ENCODE measurements at regions not wholly inside any gene's neighbourhood (a gene's known extent, or its start where the extent isn't known, plus 50 kb on each side); places are given as distances from the start of the nearest gene placed in this dataset.
"Not testable (repeated sequence)": the region's sequence is repeated elsewhere in the genome, so short reads cannot be mapped to it uniquely, and the experiment has no call there.

- H3K4me1 Mint-ChIP-seq (ENCODE audit: low read depth); H3K36me3 Mint-ChIP-seq (ENCODE audit: low read depth); intact Hi-C loops (cut with micrococcal nuclease); H3K27ac Mint-ChIP-seq; H3K4me3 Mint-ChIP-seq; H3K27me3 Mint-ChIP-seq: not testable (repeated sequence)
- peaks cover 28% of the 10 kb centered on the region for H3K9me3 Mint-ChIP-seq
Measured at GRCh38 chr5:164327166-164327565, 821.7 kb downstream of the MAT2B start.

GRCh38 chr5:164332349-164333196 lies 827.2 kb downstream of the MAT2B start:
- no peaks in the 10 kb centered on the region for H3K36me3 Mint-ChIP-seq (ENCODE audit: low read depth)
- H3K9me3 Mint-ChIP-seq, result peaks cover 3% of the 10 kb centered on the region
- no peaks in the 10 kb centered on the region for H3K4me1 Mint-ChIP-seq (ENCODE audit: low read depth)
- H3K4me3 Mint-ChIP-seq, result no peak overlapping the region
- intact Hi-C loops (cut with micrococcal nuclease), result no loop called here
- no peaks in the 10 kb centered on the region for H3K27me3 Mint-ChIP-seq
- H3K27ac Mint-ChIP-seq, result no peak overlapping the region

DNA sequence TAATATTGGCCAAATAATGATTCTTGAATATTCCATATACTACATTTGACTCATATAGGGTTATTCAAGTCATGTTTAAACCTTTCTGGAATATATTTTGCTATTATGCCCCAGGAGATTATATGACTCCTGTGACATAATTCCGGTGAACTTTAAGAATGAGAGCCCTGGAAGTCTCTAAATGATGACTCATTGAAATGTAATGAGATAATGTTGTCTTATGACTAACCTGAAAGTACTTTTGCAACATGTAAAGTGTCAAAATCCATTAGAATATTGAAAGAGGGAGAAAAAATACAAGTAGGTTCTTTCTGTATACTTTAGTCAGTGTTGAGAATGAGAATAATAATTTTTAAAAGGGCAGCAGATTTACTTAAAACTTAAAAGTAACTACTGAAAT lies 830.4 kb downstream of the MAT2B start:
- H3K4me1 Mint-ChIP-seq (ENCODE audit: low read depth), result no peaks in the 10 kb centered on the region
- H3K36me3 Mint-ChIP-seq (ENCODE audit: low read depth), result no peaks in the 10 kb centered on the region
- intact Hi-C loops (cut with micrococcal nuclease), result no loop called here
- H3K27me3 Mint-ChIP-seq, result no peaks in the 10 kb centered on the region
- H3K9me3 Mint-ChIP-seq, result no peaks in the 10 kb centered on the region
- no peak overlapping the region for H3K27ac Mint-ChIP-seq
- no peak overlapping the region for H3K4me3 Mint-ChIP-seq

DNA sequence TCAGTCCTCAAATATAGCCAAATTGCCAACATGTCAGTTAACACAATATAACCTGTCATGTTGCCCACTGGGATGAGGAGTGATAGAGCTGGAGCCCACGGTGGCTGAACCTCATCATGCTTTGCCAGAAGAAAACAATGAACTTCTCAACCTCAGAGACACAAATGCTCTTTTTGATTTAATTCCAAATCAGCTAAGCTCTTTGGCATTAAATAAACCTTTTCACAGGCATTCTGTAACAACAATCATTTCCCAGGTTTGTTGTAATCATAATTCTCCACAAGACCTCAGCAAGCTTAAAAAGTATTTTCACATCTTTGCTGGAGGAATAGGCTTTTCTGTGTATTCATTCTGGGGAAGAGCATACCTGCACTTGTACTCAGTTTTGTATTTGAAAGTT lies 830.9 kb downstream of the MAT2B start:
- no peaks in the 10 kb centered on the region for H3K36me3 Mint-ChIP-seq (ENCODE audit: low read depth)
- H3K9me3 Mint-ChIP-seq, result no peaks in the 10 kb centered on the region
- no peak overlapping the region for H3K27ac Mint-ChIP-seq
- H3K4me3 Mint-ChIP-seq, result no peak overlapping the region
- intact Hi-C loops (cut with micrococcal nuclease), result no loop called here
- H3K27me3 Mint-ChIP-seq, result no peaks in the 10 kb centered on the region
- H3K4me1 Mint-ChIP-seq (ENCODE audit: low read depth), result no peaks in the 10 kb centered on the region

DNA sequence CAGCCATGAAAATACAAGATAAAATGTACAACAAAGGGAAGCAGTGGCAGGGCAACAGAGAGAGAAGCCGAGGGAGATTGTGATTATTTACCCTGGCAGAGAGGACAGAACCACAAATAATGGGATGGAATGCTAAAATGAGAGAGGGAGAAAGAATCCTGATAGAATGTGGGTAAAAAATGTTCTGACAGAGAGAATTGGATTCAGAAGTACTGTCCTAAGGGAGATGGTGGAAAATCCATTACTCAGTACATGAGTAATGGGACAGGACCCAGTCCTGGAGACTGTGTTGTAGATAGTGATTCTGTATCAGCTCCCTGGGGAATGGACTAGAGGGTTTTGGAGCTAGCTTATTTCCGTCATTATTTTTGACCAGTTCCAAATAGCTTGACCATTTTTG lies 831.5 kb downstream of the MAT2B start:
- Mint-ChIP-seq H3K4me3 (no peak overlapping the region), H3K4me1 (ENCODE audit: low read depth) (no peaks in the 10 kb centered on the region), H3K27me3 (no peaks in the 10 kb centered on the region), H3K36me3 (ENCODE audit: low read depth) (no peaks in the 10 kb centered on the region), H3K27ac (no peak overlapping the region), H3K9me3 (no peaks in the 10 kb centered on the region)
- intact Hi-C loops (cut with micrococcal nuclease), result no loop called here

GRCh38 chr5:164341056-164341619 lies 835.7 kb downstream of the MAT2B start:
- no peaks in the 10 kb centered on the region for H3K4me1 Mint-ChIP-seq (ENCODE audit: low read depth)
- no peak overlapping the region for H3K27ac Mint-ChIP-seq
- H3K27me3 Mint-ChIP-seq, result no peaks in the 10 kb centered on the region
- H3K36me3 Mint-ChIP-seq (ENCODE audit: low read depth), result no peaks in the 10 kb centered on the region
- H3K9me3 Mint-ChIP-seq, result no peaks in the 10 kb centered on the region
- intact Hi-C loops (cut with micrococcal nuclease), result no loop called here
- no peak overlapping the region for H3K4me3 Mint-ChIP-seq

DNA sequence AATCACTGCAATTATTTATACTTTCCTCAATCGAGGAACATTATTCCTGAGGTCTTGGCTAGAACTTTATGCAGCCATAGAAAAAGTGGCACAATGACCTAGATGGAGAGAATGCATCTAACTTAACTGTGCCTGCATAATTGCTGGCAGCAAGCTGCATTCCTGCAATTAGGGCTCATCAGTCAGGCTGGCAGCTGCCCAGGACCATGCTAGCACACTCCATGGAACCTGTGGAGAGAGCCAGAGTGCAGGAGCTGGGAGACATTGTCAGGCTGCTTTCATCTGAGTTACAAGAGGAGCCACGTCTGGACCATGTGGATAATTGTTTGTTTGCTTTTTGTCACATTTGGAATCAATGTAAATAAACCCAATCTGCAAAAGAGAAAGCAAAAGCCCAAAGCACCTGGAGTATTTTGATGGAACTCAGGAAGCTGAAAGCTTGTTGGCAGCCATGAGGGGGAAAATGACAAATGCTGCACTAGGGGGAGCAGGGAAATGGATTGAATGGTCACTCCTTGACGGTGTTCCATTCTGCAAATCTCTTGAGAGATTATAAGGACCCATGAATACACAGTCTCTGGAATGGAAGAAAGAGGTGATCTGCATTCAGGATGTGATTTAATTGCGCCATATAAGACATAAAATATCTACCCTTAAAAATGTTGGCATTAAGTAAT lies 839.9 kb downstream of the MAT2B start:
- intact Hi-C loops (cut with micrococcal nuclease), result no loop called here
- Mint-ChIP-seq H3K27ac (no peak overlapping the region), H3K4me3 (no peak overlapping the region), H3K36me3 (ENCODE audit: low read depth) (no peaks in the 10 kb centered on the region), H3K27me3 (no peaks in the 10 kb centered on the region), H3K9me3 (peaks cover under 1% of the 10 kb centered on the region), H3K4me1 (ENCODE audit: low read depth) (no peaks in the 10 kb centered on the region)

- Mint-ChIP-seq H3K36me3 (ENCODE audit: low read depth) (no peaks in the 10 kb centered on the region), H3K27me3 (peaks cover 2% of the 10 kb centered on the region), H3K4me1 (ENCODE audit: low read depth) (no peaks in the 10 kb centered on the region), H3K27ac (no peak overlapping the region), H3K4me3 (no peak overlapping the region), H3K9me3 (peaks cover 6% of the 10 kb centered on the region)
- intact Hi-C loops (cut with micrococcal nuclease), result no loop called here
Measured at GRCh38 chr5:164345853-164346252, 840.4 kb downstream of the MAT2B start.

- H3K27ac Mint-ChIP-seq, result no peak overlapping the region
- peaks cover 8% of the 10 kb centered on the region for H3K9me3 Mint-ChIP-seq
- H3K27me3 Mint-ChIP-seq, result peaks cover 2% of the 10 kb centered on the region
- H3K4me3 Mint-ChIP-seq, result no peak overlapping the region
- H3K4me1 Mint-ChIP-seq (ENCODE audit: low read depth), result no peaks in the 10 kb centered on the region
- intact Hi-C loops (cut with micrococcal nuclease), result no loop called here
- no peaks in the 10 kb centered on the region for H3K36me3 Mint-ChIP-seq (ENCODE audit: low read depth)
Measured at GRCh38 chr5:164346785-164347630, 841.6 kb downstream of the MAT2B start.

- no peak overlapping the region for H3K27ac Mint-ChIP-seq
- peaks cover 2% of the 10 kb centered on the region for H3K27me3 Mint-ChIP-seq
- H3K4me3 Mint-ChIP-seq, result no peak overlapping the region
- peaks cover 9% of the 10 kb centered on the region for H3K4me1 Mint-ChIP-seq (ENCODE audit: low read depth)
- peaks cover 8% of the 10 kb centered on the region for H3K9me3 Mint-ChIP-seq
- no peaks in the 10 kb centered on the region for H3K36me3 Mint-ChIP-seq (ENCODE audit: low read depth)
- intact Hi-C loops (cut with micrococcal nuclease), result no loop called here
Measured at GRCh38 chr5:164350236-164350635, 844.8 kb downstream of the MAT2B start.

GRCh38 chr5:164351245-164351834 lies 845.9 kb downstream of the MAT2B start:
- Mint-ChIP-seq H3K9me3 (peaks cover 8% of the 10 kb centered on the region), H3K4me3 (no peak overlapping the region), H3K27ac (no peak overlapping the region), H3K27me3 (peaks cover 2% of the 10 kb centered on the region), H3K36me3 (ENCODE audit: low read depth) (no peaks in the 10 kb centered on the region), H3K4me1 (ENCODE audit: low read depth) (peaks cover 11% of the 10 kb centered on the region)
- intact Hi-C loops (cut with micrococcal nuclease), result no loop called here

- Mint-ChIP-seq H3K4me3 (no peak overlapping the region), H3K27me3 (peaks cover 2% of the 10 kb centered on the region), H3K9me3 (peaks cover 8% of the 10 kb centered on the region), H3K27ac (no peak overlapping the region), H3K4me1 (ENCODE audit: low read depth) (peaks cover 11% of the 10 kb centered on the region), H3K36me3 (ENCODE audit: low read depth) (no peaks in the 10 kb centered on the region)
- intact Hi-C loops (cut with micrococcal nuclease), result no loop called here
Measured at GRCh38 chr5:164352695-164353094, 847.3 kb downstream of the MAT2B start.

DNA sequence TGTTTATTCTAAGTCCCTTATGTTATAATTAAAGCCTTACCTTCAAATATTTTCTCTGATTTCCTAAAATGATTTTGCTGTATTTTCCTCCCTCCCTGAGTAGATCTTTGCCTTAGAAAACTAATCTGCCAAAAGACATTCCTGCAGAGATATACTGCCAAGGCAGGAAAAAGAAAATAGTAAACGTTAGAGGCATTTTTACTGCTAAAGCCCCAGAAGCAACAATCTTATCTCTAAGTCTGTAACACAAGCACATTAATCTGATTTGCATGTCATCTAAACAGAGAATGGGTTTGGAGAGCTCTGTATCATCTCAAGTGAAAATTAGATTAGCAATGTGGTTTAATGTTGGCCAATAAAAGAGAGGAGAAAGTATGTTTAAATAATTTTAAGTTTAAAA lies 847.7 kb downstream of the MAT2B start:
- intact Hi-C loops (cut with micrococcal nuclease), result no loop called here
- Mint-ChIP-seq H3K9me3 (peaks cover 8% of the 10 kb centered on the region), H3K4me3 (no peak overlapping the region), H3K27ac (no peak overlapping the region), H3K27me3 (peaks cover 2% of the 10 kb centered on the region), H3K36me3 (ENCODE audit: low read depth) (no peaks in the 10 kb centered on the region), H3K4me1 (ENCODE audit: low read depth) (peaks cover 11% of the 10 kb centered on the region)

Data from dendritic cell treated with granulocyte-macrophage colony-stimulating factor and Interleukin-4, amounts not matched to agents 40 ng/mL and 50 ng/mL, for 4 days (primary cell).